GM21390 (cell line): ENCODE measurements at regions not wholly inside any gene's neighbourhood (a gene's known extent, or its start where the extent isn't known, plus 50 kb on each side); places are given as distances from the start of the nearest gene placed in this dataset.
"Not testable (repeated sequence)": the region's sequence is repeated elsewhere in the genome, so short reads cannot be mapped to it uniquely, and the experiment has no call there.

ENCODE experiments used
- ATAC-seq: cut with Tn5 transposase; IDR thresholded peaks from one replicate; pipeline ENCODE4 v1.9.1; 2021; ENCODE audit not compliant: unreplicated experiment

DNA sequence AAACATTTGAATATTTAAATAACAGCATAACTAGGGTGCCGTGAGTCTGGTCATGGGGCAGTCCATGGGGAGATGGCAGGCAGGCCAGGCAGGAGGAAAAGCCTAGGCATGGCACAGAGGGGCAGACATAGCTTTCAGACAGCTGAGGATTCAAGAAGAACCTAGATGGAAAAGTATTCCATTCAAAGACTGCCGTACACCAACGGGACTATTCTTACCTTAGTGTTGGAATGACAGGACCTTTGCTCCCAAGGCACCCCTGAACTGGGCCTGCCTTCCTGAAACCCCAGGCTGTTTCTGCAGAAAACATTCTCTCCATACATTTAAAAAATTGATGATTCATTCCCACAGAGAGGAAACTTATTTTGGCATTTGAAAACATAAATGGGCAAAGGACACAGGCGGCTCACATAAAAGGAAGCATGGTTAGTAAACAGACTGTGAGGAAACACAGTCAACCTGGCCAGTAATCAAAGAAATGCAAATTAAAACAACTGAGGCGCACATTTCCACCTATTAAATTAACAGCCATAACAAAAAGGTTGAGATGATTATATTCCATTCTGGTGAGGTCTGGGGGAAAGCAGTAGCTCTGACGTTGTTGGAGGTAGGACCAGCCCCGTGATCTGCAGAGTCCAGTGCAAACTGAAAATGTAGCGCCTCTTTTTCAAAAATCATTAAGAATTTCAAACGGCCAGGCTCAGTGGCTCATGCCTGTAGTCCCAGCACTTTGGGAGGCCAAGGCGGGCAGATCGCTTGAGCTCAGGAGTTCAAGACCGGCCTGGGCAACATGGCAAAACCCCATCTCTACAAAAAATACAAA is 71.3 kb upstream of the SMAD3 start:
- no peak for ATAC-seq

GRCh38 chr15:66994927-66995656 is 70.3 kb upstream of the SMAD3 start:
- no peak for ATAC-seq

- ATAC-seq = no peak
Observed at GRCh38 chr15:66996094-66996493, 69.3 kb upstream of the SMAD3 start.

GRCh38 chr15:66997212-66997611 is 68.2 kb upstream of the SMAD3 start:
- ATAC-seq = no peak

GRCh38 chr15:66998234-66998633 is 67.2 kb upstream of the SMAD3 start:
- not testable (repeated sequence) for ATAC-seq

GRCh38 chr15:66999046-66999968 is 66.1 kb upstream of the SMAD3 start:
- no peak for ATAC-seq

DNA sequence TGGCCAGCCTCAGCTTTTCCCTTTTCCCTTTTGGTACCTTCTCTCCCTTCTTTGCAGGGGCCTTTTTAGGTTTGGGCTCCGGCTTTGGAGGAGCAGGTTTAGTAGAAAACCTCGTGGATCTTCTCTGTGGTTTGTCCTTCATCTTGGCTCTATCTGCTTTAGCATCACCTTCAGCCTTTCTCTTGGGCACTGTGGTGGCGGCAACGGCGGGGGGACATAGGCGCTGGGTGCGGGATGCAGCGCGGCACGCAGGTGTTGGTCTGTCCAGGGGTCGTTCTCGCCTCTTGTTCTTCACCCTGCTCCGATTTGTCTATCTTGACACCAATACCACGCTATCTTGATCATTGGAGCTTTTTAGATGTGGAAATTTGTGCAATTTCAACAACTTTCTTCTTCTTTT is 64.5 kb upstream of the SMAD3 start:
- ATAC-seq = no peak

DNA sequence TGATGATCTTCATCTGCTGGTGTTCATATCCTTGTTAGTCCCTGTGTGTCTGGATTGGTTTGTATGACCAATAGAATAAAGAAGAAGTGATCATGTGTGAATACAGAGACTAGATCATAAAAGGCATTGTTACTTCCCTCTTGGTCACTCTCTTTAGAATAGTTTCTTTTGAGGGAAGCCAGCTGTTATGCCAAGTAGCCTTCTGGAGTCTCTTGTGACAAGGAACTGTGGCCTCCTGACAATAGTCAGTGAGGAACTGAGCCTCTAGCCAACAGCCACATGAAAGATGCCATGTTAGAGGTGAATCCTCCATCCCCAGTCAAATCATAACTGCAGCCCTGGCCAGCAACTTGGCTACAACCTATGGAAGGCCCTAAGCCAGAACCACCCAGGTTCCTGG is 63.0 kb upstream of the SMAD3 start:
- ATAC-seq = no peak

- ATAC-seq = no peak
Observed at GRCh38 chr15:67003586-67003985, 61.8 kb upstream of the SMAD3 start.

GRCh38 chr15:67004142-67004541 is 61.3 kb upstream of the SMAD3 start:
- ATAC-seq = peak; percentile 55

DNA sequence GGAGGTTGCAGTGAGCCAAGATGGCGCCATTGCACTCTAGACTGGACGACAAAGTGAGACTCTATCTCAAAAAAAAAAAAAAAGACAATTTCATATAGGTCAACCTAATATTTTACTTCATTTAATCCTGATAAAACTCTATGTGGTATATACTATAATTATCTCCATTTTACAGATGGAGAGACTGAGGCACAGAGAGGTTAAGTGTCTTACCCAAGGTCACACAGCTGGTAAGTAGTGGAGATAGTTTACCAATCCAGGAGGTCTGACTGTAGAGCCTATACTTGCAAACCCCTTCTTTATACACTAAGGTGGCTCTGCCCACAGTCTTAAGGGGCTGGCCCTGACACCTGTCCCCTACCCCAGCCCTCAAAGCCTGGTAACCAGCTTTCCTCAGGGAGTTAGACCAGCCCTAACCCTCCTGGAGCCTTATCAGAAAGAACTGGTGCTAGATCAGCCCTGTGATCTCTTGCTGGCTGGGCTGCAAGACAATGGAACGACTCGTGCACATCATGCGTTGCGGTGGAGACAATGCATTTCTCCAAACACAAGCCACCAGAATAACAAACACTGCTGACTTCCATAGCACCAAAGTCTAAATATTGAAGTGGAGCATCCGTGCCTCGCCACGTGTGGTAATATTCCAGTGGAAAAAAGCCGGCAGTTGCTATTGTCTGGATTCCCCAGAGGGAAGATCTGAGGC is 60.0 kb upstream of the SMAD3 start:
- ATAC-seq = no peak

DNA sequence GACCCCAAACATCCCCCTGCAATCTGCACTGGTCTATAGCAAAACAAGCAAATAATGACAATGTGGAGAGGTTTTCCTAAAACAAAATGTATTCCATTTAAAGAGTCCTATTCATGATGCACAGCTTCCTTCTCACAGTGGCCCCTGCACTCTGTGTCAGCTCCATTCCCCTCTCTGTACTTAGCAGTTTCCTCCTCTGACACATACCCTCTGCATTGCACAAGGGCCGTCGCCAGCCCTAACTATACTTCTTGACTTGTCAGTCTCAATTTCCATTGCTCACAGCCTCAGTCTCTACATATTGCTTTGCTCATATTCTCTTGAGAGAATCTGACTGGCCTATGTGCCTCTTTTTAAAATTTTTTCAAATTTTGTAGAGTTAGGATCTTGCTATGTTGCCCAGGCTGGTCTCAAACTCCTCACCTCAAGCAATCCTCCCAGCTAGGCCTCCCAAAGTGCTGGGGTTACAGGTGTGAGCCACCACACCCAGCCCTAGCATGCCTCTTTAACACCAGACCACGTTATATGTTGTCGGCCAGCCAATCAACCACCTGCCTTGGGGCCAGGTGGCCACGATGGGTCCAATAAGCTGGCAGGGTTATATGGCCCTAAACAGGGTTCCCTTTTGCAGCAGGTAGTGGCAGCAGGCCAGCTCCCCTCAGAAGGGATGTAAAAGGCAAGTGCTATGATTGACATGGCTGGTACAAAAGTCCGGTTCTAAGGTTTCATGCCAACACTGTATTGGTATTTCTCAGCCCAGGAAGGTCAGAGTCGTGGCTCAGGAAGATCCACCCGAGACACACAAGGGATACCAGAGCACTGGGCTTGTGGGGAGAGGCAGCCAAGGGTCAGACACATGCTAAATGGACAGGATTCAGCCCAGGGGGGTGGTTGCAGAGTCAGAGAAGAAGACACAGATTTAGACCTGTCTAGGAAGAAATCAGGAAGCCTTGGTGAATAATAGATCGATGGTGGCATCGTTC is 59.0 kb upstream of the SMAD3 start:
- ATAC-seq = no peak

GRCh38 chr15:67009576-67010569 is 55.5 kb upstream of the SMAD3 start:
- ATAC-seq = no peak

DNA sequence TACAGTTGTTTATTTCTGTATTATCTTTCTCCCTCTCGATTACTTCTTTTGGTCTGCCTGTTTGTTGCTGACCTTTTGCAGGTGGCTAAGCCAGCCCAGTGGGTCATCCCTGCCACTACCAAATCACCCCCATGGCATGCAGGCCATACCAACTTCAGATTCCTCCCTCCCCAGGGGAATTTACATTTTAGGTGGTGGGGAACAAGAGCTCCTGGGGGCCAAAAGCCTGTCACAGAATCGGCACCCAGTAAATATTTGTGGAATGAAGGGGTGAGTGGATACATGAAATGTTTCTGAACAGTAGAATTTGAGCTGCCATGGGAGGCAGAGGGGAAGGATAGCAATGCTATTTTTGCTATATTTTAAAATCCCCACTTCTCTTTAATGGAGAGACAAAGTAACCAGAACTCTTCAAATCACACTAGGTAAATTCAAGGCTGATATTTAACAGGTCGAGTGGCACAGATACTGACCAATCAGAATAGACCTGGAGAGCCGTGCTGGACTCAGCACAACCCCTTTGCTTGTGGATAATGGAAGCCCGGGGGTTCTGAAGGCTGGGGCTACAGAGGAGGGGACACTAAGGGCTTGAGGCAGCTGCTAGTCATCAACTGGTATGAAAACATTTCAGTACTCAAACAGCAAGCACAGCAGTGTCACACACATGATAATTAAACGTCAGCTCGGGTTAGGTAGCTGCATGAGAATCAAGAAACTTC is 54.3 kb upstream of the SMAD3 start:
- ATAC-seq = no peak

- no peak for ATAC-seq
Observed at GRCh38 chr15:67011617-67012005, 53.8 kb upstream of the SMAD3 start.

DNA sequence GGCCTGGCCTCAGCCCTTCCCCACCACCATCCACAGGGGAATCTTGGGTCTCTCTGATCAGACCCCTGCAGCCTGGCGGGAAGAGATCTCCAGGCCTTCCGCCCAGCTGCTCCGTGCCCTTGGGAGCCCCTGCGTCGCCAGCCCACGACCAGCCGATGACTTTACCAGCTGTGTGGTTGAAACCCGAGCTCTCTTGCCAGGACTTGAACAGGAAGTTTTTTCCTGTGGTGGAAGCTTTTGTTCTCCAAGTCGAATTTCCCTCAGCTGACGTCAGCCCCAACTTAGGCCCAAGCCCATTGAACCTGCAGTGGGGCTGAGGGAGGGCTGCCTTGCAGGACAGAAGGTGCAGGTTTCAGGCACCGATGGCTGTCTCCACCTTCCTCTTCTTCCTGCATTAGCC is 51.7 kb upstream of the SMAD3 start:
- ATAC-seq = no peak
